ENCODE measurements at regions not wholly inside any gene's neighbourhood (a gene's known extent, or its start where the extent isn't known, plus 50 kb on each side); places are given as distances from the start of the nearest gene placed in this dataset.

DNA sequence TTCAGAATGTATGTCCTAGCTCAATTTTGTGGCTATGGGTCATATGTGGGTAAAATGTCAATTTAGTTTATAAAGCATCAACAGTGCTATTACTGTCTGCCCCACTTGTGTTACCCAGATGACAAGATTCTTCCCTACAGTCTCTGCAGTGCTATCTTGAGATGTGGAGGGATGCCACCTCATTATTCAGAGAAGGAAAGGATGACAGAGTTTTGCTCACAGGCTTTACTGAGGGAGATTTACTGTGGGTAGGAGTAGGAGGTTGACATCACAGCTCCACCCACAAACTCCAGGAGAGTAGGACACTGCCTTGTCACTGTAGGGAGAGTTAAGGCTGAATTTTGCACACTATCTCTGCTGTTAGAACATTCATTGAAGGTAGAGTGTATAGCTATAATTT is 359.3 kb downstream of the HTR1A start (continued):
- TF ChIP-seq, protein P1, sequence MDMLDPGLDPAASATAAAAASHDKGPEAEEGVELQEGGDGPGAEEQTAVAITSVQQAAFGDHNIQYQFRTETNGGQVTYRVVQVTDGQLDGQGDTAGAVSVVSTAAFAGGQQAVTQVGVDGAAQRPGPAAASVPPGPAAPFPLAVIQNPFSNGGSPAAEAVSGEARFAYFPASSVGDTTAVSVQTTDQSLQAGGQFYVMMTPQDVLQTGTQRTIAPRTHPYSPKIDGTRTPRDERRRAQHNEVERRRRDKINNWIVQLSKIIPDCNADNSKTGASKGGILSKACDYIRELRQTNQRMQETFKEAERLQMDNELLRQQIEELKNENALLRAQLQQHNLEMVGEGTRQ (IDR thresholded peaks at IDR 0.05; ENCODE audit: low read length): no peak
- TF ChIP-seq TAF7 (optimal IDR thresholded peaks at IDR 0.05; ENCODE audit: borderline replicate concordance, low read depth, low read length) (no peak), TEAD4 (IDR thresholded peaks at IDR 0.05; ENCODE audit: low read depth, low read length) (no peak), CBX5 (IDR thresholded peaks at IDR 0.05; ENCODE audit: low read depth, low read length) (no peak), CEBPB (IDR thresholded peaks at IDR 0.05; ENCODE audit: low read depth, low read length) (no peak)

Measured in H1 (cell line).